ENCODE measurements at regions not wholly inside any gene's neighbourhood (a gene's known extent, or its start where the extent isn't known, plus 50 kb on each side); places are given as distances from the start of the nearest gene placed in this dataset.

- ATAC-seq: no peak
- TF ChIP-seq ARNTL (CRISPR knock-in tag; IDR thresholded peaks at IDR 0.05; ENCODE audit: borderline replicate concordance, low read depth) (no peak), OSR1 (CRISPR knock-in tag; IDR thresholded peaks at IDR 0.05) (no peak), CSRNP3 (CRISPR knock-in tag; IDR thresholded peaks at IDR 0.05) (no peak), TOX (CRISPR knock-in tag; IDR thresholded peaks at IDR 0.05; ENCODE audit: borderline replicate concordance) (no peak), ZFP30 (CRISPR knock-in tag; IDR thresholded peaks at IDR 0.05) (no peak), BACH2 (CRISPR knock-in tag; IDR thresholded peaks at IDR 0.05; ENCODE audit: borderline replicate concordance) (no peak), CSDC2 (CRISPR knock-in tag; IDR thresholded peaks at IDR 0.05) (no peak), PPARA (CRISPR knock-in tag; IDR thresholded peaks at IDR 0.05; ENCODE audit: borderline replicate concordance) (no peak), SNAI2 (CRISPR knock-in tag; IDR thresholded peaks at IDR 0.05) (no peak), ISL1 (CRISPR knock-in tag; IDR thresholded peaks at IDR 0.05) (no peak), RARB (CRISPR knock-in tag; IDR thresholded peaks at IDR 0.05) (no peak), ZNF70 (CRISPR knock-in tag; IDR thresholded peaks at IDR 0.05) (no peak), ZFP3 (CRISPR knock-in tag; IDR thresholded peaks at IDR 0.05) (no peak), ESRRG (CRISPR knock-in tag; IDR thresholded peaks at IDR 0.05) (no peak), PATZ1 (CRISPR knock-in tag; IDR thresholded peaks at IDR 0.05; ENCODE audit: borderline replicate concordance) (no peak), ZNF565 (CRISPR knock-in tag; conservative IDR thresholded peaks at IDR 0.05; ENCODE audit: low read depth) (no peak), POU6F1 (CRISPR knock-in tag; IDR thresholded peaks at IDR 0.05; ENCODE audit: borderline replicate concordance, low read depth) (no peak), ZC3H10 (CRISPR knock-in tag; IDR thresholded peaks at IDR 0.05) (no peak)
Observed at GRCh38 chr6:168180548-168181011, 101.6 kb upstream of the FRMD1 start.

- no peak for ATAC-seq
- no peak for TF ChIP-seq POU6F1 (CRISPR knock-in tag; IDR thresholded peaks at IDR 0.05; ENCODE audit: borderline replicate concordance, low read depth)
- no peak for TF ChIP-seq ZNF565 (CRISPR knock-in tag; conservative IDR thresholded peaks at IDR 0.05; ENCODE audit: low read depth)
- no peak for TF ChIP-seq CREB5 (CRISPR knock-in tag; IDR thresholded peaks at IDR 0.05; ENCODE audit: low read depth)
- TF ChIP-seq PPARA (CRISPR knock-in tag; IDR thresholded peaks at IDR 0.05; ENCODE audit: borderline replicate concordance): no peak
- no peak for TF ChIP-seq CSDC2 (CRISPR knock-in tag; IDR thresholded peaks at IDR 0.05)
- TF ChIP-seq ARNTL (CRISPR knock-in tag; IDR thresholded peaks at IDR 0.05; ENCODE audit: borderline replicate concordance, low read depth): no peak
- TF ChIP-seq OSR1 (CRISPR knock-in tag; IDR thresholded peaks at IDR 0.05): no peak
- no peak for TF ChIP-seq ESRRG (CRISPR knock-in tag; IDR thresholded peaks at IDR 0.05)
- TF ChIP-seq PATZ1 (CRISPR knock-in tag; IDR thresholded peaks at IDR 0.05; ENCODE audit: borderline replicate concordance): no peak
Observed at GRCh38 chr6:168179702-168180382, 100.8 kb upstream of the FRMD1 start.

Data from SK-N-SH treated with all-trans-retinoic acid at 6 μM for 48 hours (cell line).